ENCODE measurements at regions not wholly inside any gene's neighbourhood (a gene's known extent, or its start where the extent isn't known, plus 50 kb on each side); places are given as distances from the start of the nearest gene placed in this dataset.

- Mint-ChIP-seq H3K27me3 (peaks cover 2% of the 10 kb centered on the region), H3K9me3 (no peaks in the 10 kb centered on the region), H3K27ac (no peak overlapping the region), H3K4me3 (no peak overlapping the region), H3K36me3 (ENCODE audit: low read depth) (no peaks in the 10 kb centered on the region), H3K4me1 (no peaks in the 10 kb centered on the region)
- DNase-seq, result no peak
- no peak for TF ChIP-seq CTCF (IDR thresholded peaks at IDR 0.05)
- CTCF ChIA-PET, result no interaction called here
- intact Hi-C loops (cut with micrococcal nuclease), result no loop called here
- no peak for ATAC-seq (ENCODE audit: low read depth)
- POLR2A ChIA-PET, result no interaction called here
Measured at GRCh38 chr13:78309497-78310180, 293.7 kb downstream of the POU4F1 start.

- ChIA-PET CTCF (no interaction called here), POLR2A (no interaction called here)
- Mint-ChIP-seq H3K4me3 (no peak overlapping the region), H3K27me3 (peaks cover 2% of the 10 kb centered on the region), H3K4me1 (no peaks in the 10 kb centered on the region), H3K27ac (no peak overlapping the region), H3K9me3 (no peaks in the 10 kb centered on the region), H3K36me3 (ENCODE audit: low read depth) (no peaks in the 10 kb centered on the region)
- TF ChIP-seq CTCF (IDR thresholded peaks at IDR 0.05), result no peak
- intact Hi-C loops (cut with micrococcal nuclease), result no loop called here
- ATAC-seq (ENCODE audit: low read depth) (no peak), DNase-seq (no peak)
Measured at GRCh38 chr13:78306519-78307206, 296.7 kb downstream of the POU4F1 start.

GRCh38 chr13:78305171-78305570 is 298.2 kb downstream of the POU4F1 start:
- Mint-ChIP-seq H3K36me3 (ENCODE audit: low read depth) (no peaks in the 10 kb centered on the region), H3K9me3 (no peaks in the 10 kb centered on the region), H3K4me1 (no peaks in the 10 kb centered on the region), H3K27ac (no peak overlapping the region), H3K4me3 (no peak overlapping the region), H3K27me3 (peaks cover 2% of the 10 kb centered on the region)
- no peak for DNase-seq
- CTCF ChIA-PET, result no interaction called here
- no peak for TF ChIP-seq CTCF (IDR thresholded peaks at IDR 0.05)
- POLR2A ChIA-PET, result no interaction called here
- intact Hi-C loops (cut with micrococcal nuclease), result no loop called here
- no peak for ATAC-seq (ENCODE audit: low read depth)

- H3K27ac Mint-ChIP-seq, result no peak overlapping the region
- H3K4me3 Mint-ChIP-seq, result no peak overlapping the region
- no peak for TF ChIP-seq CTCF (IDR thresholded peaks at IDR 0.05)
- POLR2A ChIA-PET, result no interaction called here
- H3K27me3 Mint-ChIP-seq, result peaks cover 4% of the 10 kb centered on the region
- ATAC-seq (ENCODE audit: low read depth) (no peak), DNase-seq (no peak)
- H3K36me3 Mint-ChIP-seq (ENCODE audit: low read depth), result no peaks in the 10 kb centered on the region
- CTCF ChIA-PET, result no interaction called here
- no peaks in the 10 kb centered on the region for H3K4me1 Mint-ChIP-seq
- intact Hi-C loops (cut with micrococcal nuclease), result no loop called here
- no peaks in the 10 kb centered on the region for H3K9me3 Mint-ChIP-seq
Measured at GRCh38 chr13:78299832-78300623, 303.3 kb downstream of the POU4F1 start.

GRCh38 chr13:78298657-78299056 is 304.7 kb downstream of the POU4F1 start:
- H3K36me3 Mint-ChIP-seq (ENCODE audit: low read depth), result no peaks in the 10 kb centered on the region
- peaks cover 4% of the 10 kb centered on the region for H3K27me3 Mint-ChIP-seq
- DNase-seq (no peak), ATAC-seq (ENCODE audit: low read depth) (no peak)
- ChIA-PET POLR2A (no interaction called here), CTCF (no interaction called here)
- H3K4me3 Mint-ChIP-seq, result no peak overlapping the region
- H3K27ac Mint-ChIP-seq, result no peak overlapping the region
- H3K4me1 Mint-ChIP-seq, result no peaks in the 10 kb centered on the region
- H3K9me3 Mint-ChIP-seq, result no peaks in the 10 kb centered on the region
- intact Hi-C loops (cut with micrococcal nuclease), result no loop called here
- TF ChIP-seq CTCF (IDR thresholded peaks at IDR 0.05), result no peak
